ENCODE measurements at regions not wholly inside any gene's neighbourhood (a gene's known extent, or its start where the extent isn't known, plus 50 kb on each side); places are given as distances from the start of the nearest gene placed in this dataset.

DNA sequence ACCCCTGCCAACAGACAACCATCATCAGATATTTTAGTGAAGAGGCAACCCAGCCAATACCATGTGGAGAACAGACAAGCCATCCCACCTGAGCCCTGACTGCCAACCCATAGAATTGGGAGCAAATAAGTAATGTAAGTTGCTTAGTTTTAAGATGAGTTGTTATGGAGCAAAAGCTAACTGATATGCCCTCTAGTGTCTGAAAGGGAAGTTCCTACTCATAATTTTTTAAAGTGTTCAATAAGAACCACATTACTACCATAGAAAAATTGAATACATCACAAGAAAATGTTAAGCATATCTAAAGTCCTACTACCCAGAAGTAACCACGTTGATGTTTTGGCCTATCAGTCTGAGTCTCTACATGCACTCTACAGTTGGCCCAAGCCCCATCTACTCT is 50.8 kb upstream of the SLC36A4 start:
- Histone ChIP-seq H3K36me3 (ENCODE audit: control insufficient read depth, insufficient read depth, low read length) (no peaks in the 10 kb centered on the region), H3K27me3 (ENCODE audit: control insufficient read depth, insufficient read depth, low read length) (no peaks in the 10 kb centered on the region), H3K9me3 (ENCODE audit: control insufficient read depth, insufficient read depth, low read length) (no peaks in the 10 kb centered on the region), H3K4me1 (ENCODE audit: control insufficient read depth, insufficient read depth, low read length) (no peaks in the 10 kb centered on the region), H3K4me3 (ENCODE audit: low read length) (no peak overlapping the region), H3K27ac (ENCODE audit: low read length) (no peak overlapping the region)
- WGBS (ENCODE audit: insufficient coverage, insufficient read length), result no CpG with 5 or more reads among the region's 1 CpG
- DNase-seq (ENCODE audit: low read depth, low spot score), result no peak

DNA sequence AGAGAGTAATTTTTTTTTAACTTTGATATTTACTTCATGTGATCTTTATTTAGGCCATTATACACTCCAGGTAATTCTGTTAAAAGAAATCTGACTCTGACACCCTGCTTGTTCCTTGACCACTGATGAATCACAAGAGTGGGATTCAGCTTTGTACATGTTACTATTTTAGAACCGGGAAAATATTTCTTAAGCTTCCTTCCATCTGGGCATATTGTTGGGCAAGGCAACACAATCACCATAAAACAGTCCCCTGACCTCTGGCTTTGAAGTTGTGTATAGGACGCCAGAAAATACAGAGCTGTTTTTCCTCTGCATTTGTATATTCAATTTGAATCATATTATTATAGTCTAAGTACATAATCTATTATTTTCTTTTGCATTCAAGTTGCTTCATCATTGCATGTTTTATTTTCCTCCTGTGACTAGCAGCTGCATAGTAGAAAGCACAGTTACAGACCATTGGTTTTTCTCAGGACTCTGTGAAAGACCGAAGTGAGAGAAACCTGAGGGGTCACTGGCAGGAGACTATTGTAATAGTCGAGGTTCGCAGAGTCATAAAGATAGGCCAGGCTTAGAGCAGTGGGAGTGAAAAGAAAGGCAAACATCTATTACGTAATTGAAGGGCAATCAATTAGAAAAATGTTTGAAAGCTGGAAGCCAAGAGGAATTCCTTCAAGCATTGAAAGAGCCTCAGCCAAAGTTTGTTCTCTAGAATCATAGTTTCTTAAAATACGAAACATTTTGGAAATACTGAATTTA is 51.8 kb upstream of the SLC36A4 start:
- no peak for DNase-seq (ENCODE audit: low read depth, low spot score)
- Histone ChIP-seq H3K4me1 (ENCODE audit: control insufficient read depth, insufficient read depth, low read length) (no peaks in the 10 kb centered on the region), H3K4me3 (ENCODE audit: low read length) (no peak overlapping the region), H3K27ac (ENCODE audit: low read length) (no peak overlapping the region), H3K27me3 (ENCODE audit: control insufficient read depth, insufficient read depth, low read length) (no peaks in the 10 kb centered on the region), H3K36me3 (ENCODE audit: control insufficient read depth, insufficient read depth, low read length) (no peaks in the 10 kb centered on the region), H3K9me3 (ENCODE audit: control insufficient read depth, insufficient read depth, low read length) (no peaks in the 10 kb centered on the region)
- no CpG with 5 or more reads among the region's 7 CpGs for WGBS (ENCODE audit: insufficient coverage, insufficient read length)

DNA sequence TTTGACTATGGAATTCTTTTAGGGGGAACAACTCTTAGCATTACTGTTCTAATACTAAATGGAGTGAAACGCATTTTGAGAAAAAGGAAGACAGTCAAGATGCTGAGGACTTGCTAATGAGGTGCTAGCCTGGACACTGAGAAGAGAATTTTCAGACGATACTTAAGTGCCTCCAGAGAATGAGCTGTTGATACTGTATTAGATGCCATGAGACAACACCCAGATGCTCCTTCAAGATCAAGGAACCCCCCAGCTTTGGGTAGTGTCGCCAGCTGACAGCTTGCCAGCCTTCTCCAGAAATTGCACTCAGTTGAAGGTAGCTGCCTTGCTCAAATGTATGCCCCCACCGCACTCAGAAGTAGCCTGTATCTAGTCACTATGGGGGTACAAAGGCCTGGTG is 52.5 kb upstream of the SLC36A4 start:
- no peak overlapping the region for H3K4me3 ChIP-seq (ENCODE audit: low read length)
- no CpG with 5 or more reads among the region's 4 CpGs for WGBS (ENCODE audit: insufficient coverage, insufficient read length)

DNA sequence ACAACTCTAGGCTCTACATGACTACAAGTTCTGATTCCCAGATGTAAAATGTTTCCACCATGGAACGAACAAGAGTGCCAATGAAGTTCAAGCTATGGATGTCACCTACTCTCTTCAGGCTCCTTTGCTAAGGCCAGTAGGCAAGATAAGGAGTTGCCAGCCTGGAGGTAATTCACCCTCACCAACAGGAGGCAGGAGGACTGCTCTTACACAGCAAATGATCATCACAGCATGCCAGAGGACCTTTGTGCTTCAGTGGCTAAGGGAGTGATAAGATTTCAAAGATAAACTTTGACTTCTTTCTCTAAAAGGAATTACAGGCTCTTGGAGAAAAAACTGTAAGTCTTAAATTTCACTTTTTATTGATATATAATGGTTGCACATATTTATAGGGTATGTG is 54.1 kb upstream of the SLC36A4 start:
- Histone ChIP-seq H3K27me3 (ENCODE audit: control insufficient read depth, insufficient read depth, low read length) (no peaks in the 10 kb centered on the region), H3K27ac (ENCODE audit: low read length) (no peak overlapping the region), H3K36me3 (ENCODE audit: control insufficient read depth, insufficient read depth, low read length) (no peaks in the 10 kb centered on the region), H3K9me3 (ENCODE audit: control insufficient read depth, insufficient read depth, low read length) (no peaks in the 10 kb centered on the region), H3K4me3 (ENCODE audit: low read length) (no peak overlapping the region), H3K4me1 (ENCODE audit: control insufficient read depth, insufficient read depth, low read length) (no peaks in the 10 kb centered on the region)
- no CpG with 5 or more reads among the region's 1 CpG for WGBS (ENCODE audit: insufficient coverage, insufficient read length)
- DNase-seq (ENCODE audit: low read depth, low spot score), result peak; percentile 4

More for the DNA sequence above, 52.5 kb upstream of the SLC36A4 start:
- no peak overlapping the region for H3K27ac ChIP-seq (ENCODE audit: low read length)
- H3K27me3 ChIP-seq (ENCODE audit: control insufficient read depth, insufficient read depth, low read length), result no peaks in the 10 kb centered on the region
- H3K4me1 ChIP-seq (ENCODE audit: control insufficient read depth, insufficient read depth, low read length), result no peaks in the 10 kb centered on the region
- DNase-seq (ENCODE audit: low read depth, low spot score), result no peak
- no peaks in the 10 kb centered on the region for H3K9me3 ChIP-seq (ENCODE audit: control insufficient read depth, insufficient read depth, low read length)
- no peaks in the 10 kb centered on the region for H3K36me3 ChIP-seq (ENCODE audit: control insufficient read depth, insufficient read depth, low read length)

- H3K4me3 ChIP-seq (ENCODE audit: low read length), result no peak overlapping the region
- no peaks in the 10 kb centered on the region for H3K4me1 ChIP-seq (ENCODE audit: control insufficient read depth, insufficient read depth, low read length)
These were observed 55.3 kb upstream of the SLC36A4 start for GRCh38 chr11:93253111-93253510.

GRCh38 chr11:93256623-93257022 is 58.8 kb upstream of the SLC36A4 start:
- Histone ChIP-seq H3K27me3 (ENCODE audit: control insufficient read depth, insufficient read depth, low read length) (no peaks in the 10 kb centered on the region), H3K4me1 (ENCODE audit: control insufficient read depth, insufficient read depth, low read length) (no peaks in the 10 kb centered on the region), H3K9me3 (ENCODE audit: control insufficient read depth, insufficient read depth, low read length) (no peaks in the 10 kb centered on the region; the same call in 1 of the 2 replicates), H3K4me3 (ENCODE audit: low read length) (no peak overlapping the region), H3K27ac (ENCODE audit: low read length) (no peak overlapping the region), H3K36me3 (ENCODE audit: control insufficient read depth, insufficient read depth, low read length) (no peaks in the 10 kb centered on the region)
- no peak for DNase-seq (ENCODE audit: low read depth, low spot score)

More at GRCh38 chr11:93253111-93253510, 55.3 kb upstream of the SLC36A4 start:
- Histone ChIP-seq H3K27me3 (ENCODE audit: control insufficient read depth, insufficient read depth, low read length) (no peaks in the 10 kb centered on the region), H3K27ac (ENCODE audit: low read length) (no peak overlapping the region), H3K9me3 (ENCODE audit: control insufficient read depth, insufficient read depth, low read length) (no peaks in the 10 kb centered on the region), H3K36me3 (ENCODE audit: control insufficient read depth, insufficient read depth, low read length) (no peaks in the 10 kb centered on the region)
- 80% methylated on average over 1 of the region's 1 CpG for WGBS (ENCODE audit: insufficient coverage, insufficient read length)
- DNase-seq (ENCODE audit: low read depth, low spot score), result no peak

- Histone ChIP-seq H3K9me3 (ENCODE audit: control insufficient read depth, insufficient read depth, low read length) (no peaks in the 10 kb centered on the region), H3K27ac (ENCODE audit: low read length) (no peak overlapping the region), H3K4me3 (ENCODE audit: low read length) (no peak overlapping the region), H3K4me1 (ENCODE audit: control insufficient read depth, insufficient read depth, low read length) (no peaks in the 10 kb centered on the region), H3K36me3 (ENCODE audit: control insufficient read depth, insufficient read depth, low read length) (no peaks in the 10 kb centered on the region), H3K27me3 (ENCODE audit: control insufficient read depth, insufficient read depth, low read length) (no peaks in the 10 kb centered on the region)
- no CpG with 5 or more reads among the region's 5 CpGs for WGBS (ENCODE audit: insufficient coverage, insufficient read length)
- DNase-seq (ENCODE audit: low read depth, low spot score), result no peak
These were observed 63.2 kb upstream of the DEUP1 start for GRCh38 chr11:93267383-93267782.

- no peak for DNase-seq (ENCODE audit: low read depth, low spot score)
- Histone ChIP-seq H3K4me1 (ENCODE audit: control insufficient read depth, insufficient read depth, low read length) (no peaks in the 10 kb centered on the region), H3K27ac (ENCODE audit: low read length) (no peak overlapping the region), H3K4me3 (ENCODE audit: low read length) (no peak overlapping the region), H3K36me3 (ENCODE audit: control insufficient read depth, insufficient read depth, low read length) (no peaks in the 10 kb centered on the region), H3K9me3 (ENCODE audit: control insufficient read depth, insufficient read depth, low read length) (no peaks in the 10 kb centered on the region), H3K27me3 (ENCODE audit: control insufficient read depth, insufficient read depth, low read length) (no peaks in the 10 kb centered on the region)
- no CpG with 5 or more reads among the region's 6 CpGs for WGBS (ENCODE audit: insufficient coverage, insufficient read length)
These were observed 62.1 kb upstream of the DEUP1 start for GRCh38 chr11:93268287-93269040.

DNA sequence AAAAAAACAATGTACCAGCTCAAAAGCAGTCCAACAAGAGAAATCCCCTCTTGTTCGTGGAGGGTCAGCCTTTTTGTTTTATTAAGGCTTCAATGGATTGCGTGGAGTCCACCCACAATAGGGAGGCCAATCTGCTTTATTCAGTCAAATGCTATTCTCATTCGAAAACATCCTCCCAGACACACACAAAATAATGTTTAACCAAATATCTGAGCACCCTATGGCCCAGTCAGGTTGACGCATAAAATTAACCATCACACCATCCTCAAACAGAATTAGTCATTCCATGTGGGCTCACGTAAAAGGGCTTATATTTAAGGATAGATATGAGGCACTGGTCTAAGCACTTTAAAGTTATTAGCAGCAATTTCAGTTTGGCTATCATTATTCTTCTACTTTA is 58.9 kb upstream of the DEUP1 start:
- WGBS (ENCODE audit: insufficient coverage, insufficient read length), result no CpG with 5 or more reads among the region's 5 CpGs
- Histone ChIP-seq H3K4me3 (ENCODE audit: low read length) (no peak overlapping the region), H3K4me1 (ENCODE audit: control insufficient read depth, insufficient read depth, low read length) (no peaks in the 10 kb centered on the region), H3K27me3 (ENCODE audit: control insufficient read depth, insufficient read depth, low read length) (no peaks in the 10 kb centered on the region), H3K27ac (ENCODE audit: low read length) (no peak overlapping the region), H3K9me3 (ENCODE audit: control insufficient read depth, insufficient read depth, low read length) (no peaks in the 10 kb centered on the region), H3K36me3 (ENCODE audit: control insufficient read depth, insufficient read depth, low read length) (no peaks in the 10 kb centered on the region)
- DNase-seq (ENCODE audit: low read depth, low spot score), result no peak

- Histone ChIP-seq H3K9me3 (ENCODE audit: control insufficient read depth, insufficient read depth, low read length) (no peaks in the 10 kb centered on the region), H3K36me3 (ENCODE audit: control insufficient read depth, insufficient read depth, low read length) (no peaks in the 10 kb centered on the region), H3K4me3 (ENCODE audit: low read length) (no peak overlapping the region), H3K27ac (ENCODE audit: low read length) (no peak overlapping the region), H3K27me3 (ENCODE audit: control insufficient read depth, insufficient read depth, low read length) (no peaks in the 10 kb centered on the region), H3K4me1 (ENCODE audit: control insufficient read depth, insufficient read depth, low read length) (no peaks in the 10 kb centered on the region)
- no peak for DNase-seq (ENCODE audit: low read depth, low spot score)
These were observed 55.7 kb upstream of the DEUP1 start for GRCh38 chr11:93274851-93275250.

DNA sequence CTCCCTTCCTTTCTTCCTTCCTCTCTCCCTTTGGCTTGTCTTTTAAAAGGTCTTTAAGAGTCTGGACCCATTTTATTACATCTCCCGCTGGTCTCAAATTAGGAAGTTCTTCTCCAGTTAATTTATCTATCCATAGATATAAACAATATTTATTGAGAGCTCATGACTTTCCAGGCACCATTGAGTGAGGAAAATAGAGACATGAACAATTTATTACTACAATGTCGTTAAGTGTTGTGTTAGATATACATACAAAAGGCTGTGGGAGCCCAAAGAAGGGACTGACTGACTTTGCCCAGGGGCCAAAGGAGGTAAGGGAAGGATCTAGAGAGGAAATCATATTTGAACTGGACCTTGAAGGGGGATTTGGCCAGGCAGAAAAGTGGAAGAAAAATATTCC is 51.6 kb upstream of the DEUP1 start:
- Histone ChIP-seq H3K4me1 (ENCODE audit: control insufficient read depth, insufficient read depth, low read length) (no peaks in the 10 kb centered on the region), H3K9me3 (ENCODE audit: control insufficient read depth, insufficient read depth, low read length) (no peaks in the 10 kb centered on the region), H3K27ac (ENCODE audit: low read length) (no peak overlapping the region), H3K27me3 (ENCODE audit: control insufficient read depth, insufficient read depth, low read length) (no peaks in the 10 kb centered on the region), H3K36me3 (ENCODE audit: control insufficient read depth, insufficient read depth, low read length) (no peaks in the 10 kb centered on the region), H3K4me3 (ENCODE audit: low read length) (no peak overlapping the region)
- whole genome bisulfite sequencing (ENCODE audit: insufficient coverage, insufficient read length), result no CpG with 5 or more reads among the region's 2 CpGs
- DNase-seq (ENCODE audit: low read depth, low spot score), result no peak
